COLO668 (cell line): ENCODE measurements at regions not wholly inside any gene's neighbourhood (a gene's known extent, or its start where the extent isn't known, plus 50 kb on each side); places are given as distances from the start of the nearest gene placed in this dataset.
A peak's percentile ranks its signal among the peaks of the same experiment; 100 is the strongest.
"Not testable (repeated sequence)": the region's sequence is repeated elsewhere in the genome, so short reads cannot be mapped to it uniquely, and the experiment has no call there.

Experiments used
- DNase-seq: peaks from one replicate; lab custom pipeline; 2025; ENCODE audit not compliant: unreplicated experiment; lab: John Stamatoyannopoulos, UW

DNA sequence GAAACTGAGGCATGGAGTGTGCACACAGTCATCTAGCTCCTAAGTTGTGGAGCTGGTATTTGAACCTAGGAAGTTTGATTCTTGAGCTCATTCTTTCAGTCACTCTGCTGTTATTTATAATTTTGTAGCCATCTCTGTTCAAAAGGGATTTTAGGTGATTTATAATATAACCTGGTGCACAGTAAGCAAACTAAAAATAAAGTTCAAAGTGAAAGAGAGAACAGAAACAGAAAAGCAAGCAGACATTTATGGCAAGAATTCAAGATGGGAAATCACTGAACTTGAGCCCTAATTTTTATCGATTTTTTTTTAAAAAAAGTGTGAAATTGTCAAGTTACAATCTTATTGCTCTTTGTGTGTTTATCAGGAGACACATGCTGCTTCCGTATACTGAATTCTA is 71.4 kb upstream of the SLC7A14 start:
- no peak for DNase-seq

DNA sequence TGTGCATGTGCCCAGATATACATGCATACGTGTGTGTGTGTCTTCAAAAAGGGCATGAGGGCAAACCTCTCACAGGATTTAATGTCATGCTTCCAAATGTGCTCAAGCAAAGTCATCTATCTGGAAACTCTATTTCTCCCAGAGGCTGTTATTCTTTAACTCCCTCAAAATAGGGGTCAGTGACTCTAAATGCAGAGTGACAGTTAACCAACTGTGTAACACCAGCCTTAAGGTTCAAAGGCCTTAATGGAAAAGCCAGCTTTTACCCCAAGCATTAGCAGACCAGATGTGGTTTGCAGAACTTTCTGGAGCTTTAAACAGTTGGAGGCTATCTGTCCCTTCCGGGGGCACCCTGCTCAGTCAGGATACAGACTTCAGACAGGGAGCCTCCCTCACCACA is 70.4 kb upstream of the SLC7A14 start:
- no peak for DNase-seq

DNA sequence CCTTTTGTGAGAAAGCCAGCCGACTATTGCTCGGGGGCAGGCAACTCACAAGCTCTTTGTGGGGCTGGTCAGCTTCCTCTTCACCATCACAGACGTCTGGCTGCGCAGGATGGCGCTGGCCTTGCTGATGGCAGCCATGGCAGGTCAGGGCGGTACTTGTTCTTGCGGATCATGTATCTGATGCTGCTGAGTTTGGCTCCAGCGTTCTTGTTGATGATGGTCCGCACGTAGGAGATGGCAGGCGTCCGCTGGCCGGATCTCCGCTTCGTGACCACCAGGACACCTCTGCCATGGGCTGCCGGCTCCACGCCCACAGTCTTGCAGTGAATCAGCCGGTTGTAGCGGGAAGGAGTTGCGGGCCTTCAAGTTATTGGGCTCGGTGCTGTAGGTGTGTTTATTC is 67.9 kb upstream of the SLC7A14 start:
- no peak for DNase-seq

DNA sequence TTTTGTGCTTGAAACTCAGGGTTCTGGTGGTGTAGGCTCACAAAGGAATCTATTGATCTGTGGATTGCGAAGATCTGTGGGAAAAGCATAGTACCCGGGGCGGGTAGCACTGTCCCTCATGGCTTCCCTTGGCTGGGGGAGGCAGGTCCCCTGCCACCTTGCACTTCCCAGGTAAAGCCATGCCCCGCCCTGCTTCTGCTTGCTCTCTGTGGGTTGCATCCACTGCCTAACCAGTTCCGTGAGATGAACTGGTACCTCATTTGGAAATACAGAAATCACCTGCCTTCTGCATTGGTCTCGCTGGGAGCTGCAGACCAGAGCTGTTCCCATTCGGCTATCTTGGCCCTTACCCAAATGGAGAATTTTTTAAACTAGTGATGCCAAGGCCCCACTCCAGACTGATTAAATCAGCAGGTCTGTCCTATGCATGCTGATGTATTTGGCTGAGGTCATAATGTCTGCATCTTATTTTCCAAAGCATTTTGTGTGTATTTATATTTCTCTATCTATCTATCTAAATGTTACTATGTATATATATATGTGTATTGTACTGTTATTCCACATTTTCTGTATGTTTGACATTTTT is 65.5 kb upstream of the SLC7A14 start:
- no peak for DNase-seq

DNA sequence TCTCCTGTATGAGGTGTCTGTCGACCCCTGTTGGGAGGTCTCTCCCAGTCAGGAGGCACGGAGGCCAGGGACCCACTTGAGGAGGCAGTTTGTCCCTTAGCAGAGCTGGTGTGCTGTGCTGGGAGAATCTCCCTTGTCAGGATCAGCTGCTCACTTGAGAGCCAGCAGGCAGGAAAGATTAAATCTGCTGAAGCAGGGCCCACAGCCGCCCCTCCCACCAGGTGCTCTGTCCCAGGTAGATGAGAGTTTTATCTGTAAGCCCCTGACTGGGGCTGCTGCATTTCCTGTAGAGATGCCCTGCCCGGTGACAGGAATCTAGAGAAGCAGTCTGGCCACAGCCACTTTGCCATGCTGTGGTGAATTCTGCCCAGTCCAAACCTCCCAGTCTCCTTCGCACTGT is 64.7 kb upstream of the SLC7A14 start:
- DNase-seq: not testable (repeated sequence)

DNA sequence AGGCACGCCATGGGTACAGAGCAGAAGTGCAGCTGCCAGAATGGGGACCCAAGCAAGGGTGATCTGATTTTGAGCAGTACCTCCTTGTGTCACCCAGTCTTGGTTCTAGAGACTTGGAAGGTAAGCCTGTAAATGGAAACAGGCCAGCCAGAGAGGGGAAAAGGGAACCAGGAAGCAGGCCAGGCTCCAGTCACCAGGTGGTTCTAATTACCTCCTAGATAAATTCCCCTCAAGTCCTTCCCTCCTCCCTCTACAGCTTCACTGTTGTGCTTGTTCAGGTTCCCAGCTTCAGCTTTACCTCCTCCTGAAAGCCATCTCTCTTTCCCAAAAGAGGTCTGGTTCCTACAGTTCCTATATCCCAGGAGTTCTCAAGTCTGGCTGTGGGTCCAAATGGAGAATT is 58.8 kb upstream of the SLC7A14 start:
- no peak for DNase-seq

DNA sequence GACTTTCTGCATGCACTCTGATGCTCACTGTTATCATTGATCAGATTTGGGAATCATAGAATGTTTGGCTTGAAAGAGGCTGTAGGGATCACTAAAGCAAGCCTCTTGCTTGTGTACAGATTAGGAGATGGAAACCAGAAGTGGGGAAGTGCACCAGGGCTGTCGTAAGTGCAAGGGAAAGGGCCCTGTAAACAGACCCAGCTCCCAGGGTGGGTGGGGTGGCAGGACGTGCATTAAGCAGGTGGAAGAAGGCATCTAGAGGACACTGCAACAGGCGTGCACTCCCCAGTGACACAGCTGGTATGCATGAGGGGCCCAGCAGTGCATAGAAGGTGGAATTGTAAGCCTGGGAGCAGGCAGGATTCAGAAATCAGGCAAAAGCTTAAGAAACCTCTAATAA is 58.0 kb upstream of the SLC7A14 start:
- peak; percentile 21 for DNase-seq

DNA sequence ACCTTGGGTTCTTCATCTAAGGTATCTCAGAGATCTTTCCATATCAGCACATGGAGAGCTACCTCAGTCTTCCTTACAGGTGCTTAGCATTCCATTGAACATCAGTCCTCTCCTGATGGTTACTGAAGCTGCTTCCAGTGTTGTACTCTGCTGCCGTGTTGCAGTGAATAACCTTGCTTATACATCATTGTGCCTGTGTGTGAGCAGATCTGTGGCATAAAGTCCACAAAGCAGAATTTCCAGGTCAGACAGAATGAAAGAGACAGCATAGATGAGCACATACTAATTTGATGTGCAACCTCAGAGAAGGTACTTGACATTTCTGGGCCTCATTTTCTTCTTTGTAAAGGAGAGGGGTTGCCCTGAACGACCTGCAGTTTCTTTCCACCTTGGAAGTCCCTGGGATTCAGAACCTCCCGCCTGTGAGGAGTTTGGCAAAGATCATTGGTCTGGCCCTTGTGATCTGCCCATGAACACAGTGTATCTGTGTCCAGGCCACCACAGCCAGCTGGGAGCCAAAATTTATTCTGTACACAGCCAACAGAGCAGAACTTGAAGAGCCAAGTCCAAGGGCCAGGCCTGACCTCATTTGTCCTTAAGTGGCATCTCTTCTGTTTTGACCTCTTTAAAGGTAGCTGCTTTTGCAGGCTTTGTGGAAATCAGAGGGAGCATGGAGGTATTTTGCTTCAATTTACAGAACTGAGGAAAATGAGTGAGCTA is 57.2 kb upstream of the SLC7A14 start:
- DNase-seq: no peak

DNA sequence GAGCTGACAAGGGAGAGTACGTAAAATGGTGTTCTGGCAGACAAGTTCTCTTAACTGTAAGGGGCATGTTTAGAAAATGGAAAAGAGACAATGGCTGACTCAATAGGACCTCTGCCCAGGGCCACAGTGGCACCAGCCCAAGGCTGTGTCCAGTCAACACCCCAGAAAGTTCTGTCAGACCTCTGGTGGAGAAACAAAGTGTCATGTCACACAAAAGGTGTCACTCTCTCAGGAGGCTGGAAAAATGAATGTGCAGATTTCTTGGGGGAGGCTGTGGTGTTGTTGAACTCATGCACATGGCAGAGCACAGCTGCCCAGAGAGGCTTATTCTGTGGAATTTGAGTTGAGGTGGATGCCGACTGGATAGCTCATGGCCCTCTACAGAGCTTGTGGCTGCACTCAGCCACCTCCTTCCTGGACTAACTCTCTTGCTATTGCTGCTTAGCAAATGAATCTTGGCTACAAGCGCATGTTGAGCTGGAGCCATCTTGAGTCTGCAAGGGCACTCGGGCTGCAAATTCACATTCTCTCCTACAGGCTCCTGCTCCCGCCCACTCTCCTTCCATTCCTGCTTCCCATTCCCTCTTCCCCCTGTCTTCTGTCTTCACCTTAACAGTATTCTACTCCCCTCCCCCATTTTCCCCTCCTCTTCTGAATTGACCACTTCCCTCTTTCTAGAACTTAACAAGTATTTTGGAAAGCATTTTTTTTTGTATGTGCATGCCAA is 55.8 kb upstream of the SLC7A14 start:
- DNase-seq: no peak

DNA sequence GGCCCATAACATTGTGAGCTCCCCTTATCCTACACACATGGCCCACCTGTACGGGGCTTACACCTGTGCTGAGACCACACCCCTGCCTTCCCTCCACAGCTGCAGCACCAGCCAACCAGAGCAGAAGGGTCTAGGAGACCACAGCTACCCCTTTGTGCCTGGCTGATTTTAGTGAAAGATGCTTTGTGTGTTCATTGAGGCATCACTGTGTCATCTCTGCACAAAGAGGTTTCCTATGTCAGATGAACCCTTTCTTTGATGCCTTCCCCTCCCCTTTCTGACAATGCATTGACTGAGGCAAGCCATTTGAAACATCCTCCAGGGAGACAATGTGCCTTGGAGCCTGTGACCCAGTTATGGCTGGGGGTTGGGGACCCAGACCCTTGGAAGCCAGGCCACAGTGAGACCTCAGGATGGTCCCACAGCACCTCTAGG is 54.9 kb upstream of the SLC7A14 start:
- DNase-seq: no peak

DNA sequence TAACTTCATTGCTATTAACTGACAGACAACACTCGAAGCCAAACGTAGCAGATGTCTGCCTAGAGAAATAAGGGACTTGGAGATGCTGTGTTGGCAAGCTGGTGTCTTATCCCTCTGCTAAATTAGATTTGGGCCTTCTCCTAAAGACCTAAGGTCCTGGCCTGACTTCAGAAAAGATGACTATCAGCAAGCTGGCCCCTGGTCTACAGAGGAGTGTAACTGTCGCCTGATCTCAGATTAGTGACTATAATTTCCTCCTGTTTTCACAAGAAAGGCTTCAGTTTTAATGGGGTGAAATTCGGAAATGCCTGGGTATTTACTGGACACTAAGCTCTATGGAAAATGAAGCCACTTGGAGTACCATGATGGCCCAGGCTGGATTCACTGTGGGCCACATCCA is 53.1 kb upstream of the SLC7A14 start:
- DNase-seq: no peak

DNA sequence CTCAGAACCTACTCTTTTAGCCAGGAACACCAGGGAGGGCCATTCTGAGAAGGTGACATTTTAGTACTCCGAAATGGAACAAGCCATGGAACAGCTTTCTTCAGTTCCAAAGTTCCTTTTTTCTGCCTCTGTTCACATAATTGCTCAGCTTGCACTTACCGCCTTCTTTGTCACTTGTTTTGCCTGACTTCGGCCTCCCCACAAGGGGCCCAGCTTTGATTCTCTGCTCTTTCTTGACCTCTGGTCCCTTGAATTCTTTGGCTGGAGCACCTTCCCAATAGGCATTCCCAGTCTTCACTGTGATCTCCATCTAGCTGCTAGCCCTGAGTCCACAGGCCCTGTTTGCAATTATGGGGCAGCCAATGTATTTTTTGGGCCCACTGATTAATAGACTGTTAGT is 51.4 kb upstream of the SLC7A14 start:
- DNase-seq: no peak

DNA sequence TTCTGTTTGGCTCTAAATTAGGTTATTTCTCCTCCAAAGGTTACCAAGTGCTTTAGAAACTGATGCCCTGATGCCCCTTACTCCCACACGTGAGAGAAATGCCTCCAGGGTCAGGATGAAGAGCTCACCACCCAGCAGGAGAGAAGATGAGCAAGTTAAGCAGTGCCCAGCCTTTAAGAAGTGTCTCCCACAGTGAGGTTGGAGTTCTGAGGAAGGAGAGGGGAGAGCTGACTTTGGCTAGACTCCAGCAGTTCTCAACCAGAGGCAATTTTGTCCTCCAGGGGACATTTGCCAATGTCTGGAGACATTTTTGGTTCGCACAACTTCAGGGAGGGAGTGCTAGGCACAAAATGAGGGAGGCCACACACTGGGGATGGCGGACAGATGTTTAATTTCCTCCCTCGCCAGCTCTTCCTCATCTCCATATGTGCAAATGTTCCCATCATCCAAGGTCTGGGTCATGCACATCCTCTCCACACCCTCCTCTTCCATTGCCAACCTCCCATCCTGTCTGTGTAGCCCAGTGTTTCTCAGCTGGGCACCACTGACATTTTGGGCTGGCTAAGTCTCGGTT is 50.6 kb upstream of the SLC7A14 start:
- no peak for DNase-seq
